ENCODE measurements at regions not wholly inside any gene's neighbourhood (a gene's known extent, or its start where the extent isn't known, plus 50 kb on each side); places are given as distances from the start of the nearest gene placed in this dataset.

GRCh38 chr4:59135248-59135985 is 2025.2 kb upstream of the IGFBP7 start:
- TF ChIP-seq CTCF (conservative IDR thresholded peaks at IDR 0.05; ENCODE audit: low read depth in 2 of 2): peak in 1 of 2 experiments; percentile 46; a peak in 2 of 4 replicates
- TF ChIP-seq POLR2AphosphoS5 (IDR thresholded peaks at IDR 0.05; ENCODE audit: low read depth): no peak
- no peak for TF ChIP-seq EZH2phosphoT487 (IDR thresholded peaks at IDR 0.05; ENCODE audit: unreplicated experiment)
- TF ChIP-seq ZNF331 (CRISPR knock-in tag; IDR thresholded peaks at IDR 0.05; ENCODE audit: low read depth): no peak
- TF ChIP-seq EZH2 (IDR thresholded peaks at IDR 0.05; ENCODE audit: low read depth, unreplicated experiment): no peak
- no peak for TF ChIP-seq ZNF114 (CRISPR knock-in tag; IDR thresholded peaks at IDR 0.05)
- no peak for TF ChIP-seq JUNB (IDR thresholded peaks at IDR 0.05; ENCODE audit: unreplicated experiment)
